ENCODE measurements at regions not wholly inside any gene's neighbourhood (a gene's known extent, or its start where the extent isn't known, plus 50 kb on each side); places are given as distances from the start of the nearest gene placed in this dataset.

DNA sequence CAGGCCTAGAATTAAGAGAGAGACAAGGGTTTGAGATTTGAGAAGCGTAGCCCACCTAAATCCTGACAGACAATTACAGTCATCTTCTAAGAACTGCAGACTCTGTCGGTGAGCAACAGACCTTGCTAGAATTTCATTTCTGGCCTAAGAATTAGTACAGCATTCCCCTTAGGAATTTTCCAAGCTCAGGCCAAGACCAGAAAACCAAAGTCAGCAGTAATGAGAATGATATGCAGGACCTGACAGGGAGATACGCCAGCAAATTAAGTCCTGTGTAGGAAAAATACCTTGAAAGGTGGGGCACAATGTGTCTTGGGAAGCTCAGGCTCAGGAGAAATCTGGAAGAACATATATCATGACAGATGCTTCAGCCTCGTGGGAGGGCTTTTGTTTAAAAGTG lies 52.7 kb upstream of the HERPUD2 start:
- no peaks in the 10 kb centered on the region for H3K27me3 ChIP-seq (ENCODE audit: control insufficient read depth, insufficient read depth, low read length)
- H3K4me2 ChIP-seq (ENCODE audit: low read depth, low read length), result no peak overlapping the region
- H4K91ac ChIP-seq (ENCODE audit: insufficient read depth, low read depth, low read length), result no peak overlapping the region
- H4K8ac ChIP-seq (ENCODE audit: low read depth in 2 of 2, low read length in 2 of 2), result no peak overlapping the region
- ChIA-PET CTCF (interaction anchor here (1.0 kb wide), 1 partner anchor 38 kb away, joined by 5 read pairs; no protein-coding TSS in a partner anchor), POLR2A (ENCODE audit: unreplicated experiment) (no interaction called here)
- no TSS peak for BruUV-seq (replicated peaks)
- no peak overlapping the region for H3K14ac ChIP-seq (replicated peaks; ENCODE audit: low read depth, low read length)
- no peak overlapping the region for H2BK20ac ChIP-seq (ENCODE audit: low read depth, low read length)
- in situ Hi-C loops (cut with MboI; ENCODE audit: low sequenced_read_pairs), result no loop called here
- no peaks in the 10 kb centered on the region for H3K79me1 ChIP-seq (ENCODE audit: low read depth in 1 of 2, low read length in 2 of 2)
- H3K4ac ChIP-seq (ENCODE audit: low read depth, low read length), result no peak overlapping the region
- H4K20me1 ChIP-seq (ENCODE audit: insufficient read depth, low read length), result no peaks in the 10 kb centered on the region
- H3K27ac ChIP-seq (ENCODE audit: insufficient read depth, low read length), result no peak overlapping the region
- H3K9me1 ChIP-seq (ENCODE audit: insufficient read depth, low read length), result 0 out of 2 replicates have a peak, but pooled peaks cover 2% of the 10 kb centered on the region
- no peaks in the 10 kb centered on the region for H3K9me3 ChIP-seq (ENCODE audit: control insufficient read depth, insufficient read depth, low read length)
- H2BK15ac ChIP-seq (ENCODE audit: low read depth, low read length), result no peak overlapping the region
- ATAC-seq (ENCODE audit: low read depth) (no peak), DNase-seq (no peak)
- peaks cover 11% of the 10 kb centered on the region for H3K4me1 ChIP-seq (ENCODE audit: control insufficient read depth, insufficient read depth, low read length)
- H4K5ac ChIP-seq (ENCODE audit: low read depth, low read length), result peak overlapping the region; percentile 76
- no peak overlapping the region for H2AK9ac ChIP-seq (replicated peaks; ENCODE audit: low read depth, low read length, poor library complexity)
- dilution Hi-C loops (cut with HindIII; ENCODE audit: low sequenced_read_pairs, unreplicated experiment), result no loop called here
- H3K56ac ChIP-seq (ENCODE audit: extremely low read depth, insufficient read depth, low read length), result no peak overlapping the region
- H2AK5ac ChIP-seq (ENCODE audit: low read depth, low read length), result no peak overlapping the region
- no peaks in the 10 kb centered on the region for H3K36me3 ChIP-seq (ENCODE audit: control insufficient read depth, insufficient read depth, low read length)
- no peak overlapping the region for H3K23ac ChIP-seq (ENCODE audit: low read depth, low read length)
- H2BK120ac ChIP-seq (ENCODE audit: low read depth, low read length), result no peak overlapping the region
- no CpG with 5 or more reads among the region's 4 CpGs for WGBS, 2 experiments (ENCODE audit: extremely low coverage in 2 of 2, insufficient read length in 1 of 2)
- H2BK5ac ChIP-seq (ENCODE audit: low read depth, low read length, poor library complexity, severe bottlenecking), result no peak overlapping the region
- H3K4me3 ChIP-seq (ENCODE audit: insufficient read depth, low read depth, low read length), result no peak overlapping the region
- intact Hi-C loops (cut with micrococcal nuclease), result no loop called here
- no peak overlapping the region for H3K9ac ChIP-seq (ENCODE audit: low read depth, low read length)
- TF ChIP-seq CEBPB (IDR thresholded peaks at IDR 0.05; ENCODE audit: low read depth, low read length) (no peak), BHLHE40 (IDR thresholded peaks at IDR 0.05; ENCODE audit: low read depth, low read length) (no peak), MAFK (IDR thresholded peaks at IDR 0.05; ENCODE audit: low read depth, low read length) (no peak), SMC3 (IDR thresholded peaks at IDR 0.05; ENCODE audit: low read depth, low read length) (no peak), NFE2L2 (IDR thresholded peaks at IDR 0.05; ENCODE audit: low read depth, low read length) (no peak), FOS (IDR thresholded peaks at IDR 0.05; ENCODE audit: low read depth, low read length) (no peak), RAD21 (IDR thresholded peaks at IDR 0.05; ENCODE audit: low read length) (no peak), RCOR1 (IDR thresholded peaks at IDR 0.05; ENCODE audit: insufficient replicate concordance, low read length) (no peak), POLR2A (IDR thresholded peaks at IDR 0.05; ENCODE audit: low read depth, low read length) (no peak), MXI1 (IDR thresholded peaks at IDR 0.05; ENCODE audit: borderline replicate concordance, low read depth, low read length) (no peak), MAZ (IDR thresholded peaks at IDR 0.05; ENCODE audit: borderline replicate concordance, low read depth, low read length) (no peak), CHD1 (IDR thresholded peaks at IDR 0.05; ENCODE audit: low read depth, low read length) (no peak), RFX5 (IDR thresholded peaks at IDR 0.05; ENCODE audit: low read depth, low read length) (no peak)
- TF ChIP-seq, protein P1, sequence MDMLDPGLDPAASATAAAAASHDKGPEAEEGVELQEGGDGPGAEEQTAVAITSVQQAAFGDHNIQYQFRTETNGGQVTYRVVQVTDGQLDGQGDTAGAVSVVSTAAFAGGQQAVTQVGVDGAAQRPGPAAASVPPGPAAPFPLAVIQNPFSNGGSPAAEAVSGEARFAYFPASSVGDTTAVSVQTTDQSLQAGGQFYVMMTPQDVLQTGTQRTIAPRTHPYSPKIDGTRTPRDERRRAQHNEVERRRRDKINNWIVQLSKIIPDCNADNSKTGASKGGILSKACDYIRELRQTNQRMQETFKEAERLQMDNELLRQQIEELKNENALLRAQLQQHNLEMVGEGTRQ (IDR thresholded peaks at IDR 0.05; ENCODE audit: low read depth, low read length), result no peak
- TF ChIP-seq, protein P2, sequence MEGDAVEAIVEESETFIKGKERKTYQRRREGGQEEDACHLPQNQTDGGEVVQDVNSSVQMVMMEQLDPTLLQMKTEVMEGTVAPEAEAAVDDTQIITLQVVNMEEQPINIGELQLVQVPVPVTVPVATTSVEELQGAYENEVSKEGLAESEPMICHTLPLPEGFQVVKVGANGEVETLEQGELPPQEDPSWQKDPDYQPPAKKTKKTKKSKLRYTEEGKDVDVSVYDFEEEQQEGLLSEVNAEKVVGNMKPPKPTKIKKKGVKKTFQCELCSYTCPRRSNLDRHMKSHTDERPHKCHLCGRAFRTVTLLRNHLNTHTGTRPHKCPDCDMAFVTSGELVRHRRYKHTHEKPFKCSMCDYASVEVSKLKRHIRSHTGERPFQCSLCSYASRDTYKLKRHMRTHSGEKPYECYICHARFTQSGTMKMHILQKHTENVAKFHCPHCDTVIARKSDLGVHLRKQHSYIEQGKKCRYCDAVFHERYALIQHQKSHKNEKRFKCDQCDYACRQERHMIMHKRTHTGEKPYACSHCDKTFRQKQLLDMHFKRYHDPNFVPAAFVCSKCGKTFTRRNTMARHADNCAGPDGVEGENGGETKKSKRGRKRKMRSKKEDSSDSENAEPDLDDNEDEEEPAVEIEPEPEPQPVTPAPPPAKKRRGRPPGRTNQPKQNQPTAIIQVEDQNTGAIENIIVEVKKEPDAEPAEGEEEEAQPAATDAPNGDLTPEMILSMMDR (conservative IDR thresholded peaks at IDR 0.05; ENCODE audit: low read depth, low read length), result no peak
- TF ChIP-seq, protein P3, sequence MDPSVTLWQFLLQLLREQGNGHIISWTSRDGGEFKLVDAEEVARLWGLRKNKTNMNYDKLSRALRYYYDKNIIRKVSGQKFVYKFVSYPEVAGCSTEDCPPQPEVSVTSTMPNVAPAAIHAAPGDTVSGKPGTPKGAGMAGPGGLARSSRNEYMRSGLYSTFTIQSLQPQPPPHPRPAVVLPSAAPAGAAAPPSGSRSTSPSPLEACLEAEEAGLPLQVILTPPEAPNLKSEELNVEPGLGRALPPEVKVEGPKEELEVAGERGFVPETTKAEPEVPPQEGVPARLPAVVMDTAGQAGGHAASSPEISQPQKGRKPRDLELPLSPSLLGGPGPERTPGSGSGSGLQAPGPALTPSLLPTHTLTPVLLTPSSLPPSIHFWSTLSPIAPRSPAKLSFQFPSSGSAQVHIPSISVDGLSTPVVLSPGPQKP (IDR thresholded peaks at IDR 0.05; ENCODE audit: borderline replicate concordance, low read depth, low read length), result no peak
- no peak overlapping the region for H3K18ac ChIP-seq (ENCODE audit: low read depth, low read length)
- no peak overlapping the region for H2AFZ ChIP-seq (replicated peaks; ENCODE audit: low read length, poor library complexity)

All from IMR-90 (cell line).